H9 (cell line): ENCODE measurements at regions not wholly inside any gene's neighbourhood (a gene's known extent, or its start where the extent isn't known, plus 50 kb on each side); places are given as distances from the start of the nearest gene placed in this dataset.

Source experiments
- DNase-seq: peaks from one replicate; pipeline ENCODE4 v3.0.0-alpha.2; 2017
- H2AFZ ChIP-seq: one replicate; pipeline ENCODE4 v1.6.1; 2013; ENCODE audit warnings: mild to moderate bottlenecking, low read length, control low read depth, moderate library complexity
- H2AK5ac ChIP-seq: 2 replicates; pipeline ENCODE4 v1.6.1; 2013; ENCODE audit warnings: low read length, control low read depth, mixed read lengths; ENCODE audit not compliant: insufficient read length
- H2BK120ac ChIP-seq: one replicate; pipeline ENCODE4 v1.6.1; 2013; ENCODE audit warnings: low read depth, mild to moderate bottlenecking, low read length, control low read depth, inconsistent platforms; ENCODE audit not compliant: poor library complexity, severe bottlenecking
- H2BK12ac ChIP-seq: 2 replicates; pipeline ENCODE4 v1.6.1; 2013; ENCODE audit warnings: low read length, control low read depth, mixed read lengths, low read depth; ENCODE audit not compliant: insufficient read length
- H2BK15ac ChIP-seq: 2 replicates; pipeline ENCODE4 v1.6.1; 2013; ENCODE audit warnings: low read depth, low read length, control low read depth
- H2BK20ac ChIP-seq: one replicate; pipeline ENCODE4 v1.6.1; 2013; ENCODE audit warnings: low read depth, mild to moderate bottlenecking, low read length, control low read depth, inconsistent platforms; ENCODE audit not compliant: poor library complexity, severe bottlenecking
- H2BK5ac ChIP-seq: 2 replicates; pipeline ENCODE4 v1.6.1; 2013; ENCODE audit warnings: low read length, control low read depth, mixed read lengths; ENCODE audit not compliant: insufficient read length
- H3K14ac ChIP-seq: 2 replicates; pipeline ENCODE4 v1.6.1; 2013; ENCODE audit warnings: low read length, control low read depth; ENCODE audit not compliant: insufficient read depth
- H3K18ac ChIP-seq: 2 replicates; pipeline ENCODE4 v1.6.1; 2013; ENCODE audit warnings: low read depth, mild to moderate bottlenecking, mixed read lengths, low read length, control low read depth; ENCODE audit not compliant: insufficient read length
- H3K23ac ChIP-seq: 2 replicates; pipeline ENCODE4 v1.6.1; 2013; ENCODE audit warnings: low read length, control low read depth, mixed read lengths, low read depth; ENCODE audit not compliant: insufficient read length
- H3K23me2 ChIP-seq: 2 replicates; pipeline ENCODE4 v1.6.1; 2013; ENCODE audit warnings: low read depth, mild to moderate bottlenecking, mixed read lengths, low read length, control low read depth; ENCODE audit not compliant: insufficient read length, poor library complexity, severe bottlenecking
- H3K27ac ChIP-seq: 2 replicates; pipeline ENCODE4 v1.5.1; 2013; ENCODE audit warnings: low read length, control low read depth, mixed read lengths, low read depth; ENCODE audit not compliant: insufficient read length
- H3K27me3 ChIP-seq: 2 replicates; pipeline ENCODE4 v1.6.1; 2013; ENCODE audit warnings: low read length, control low read depth, inconsistent platforms; ENCODE audit not compliant: insufficient read depth
- H3K4ac ChIP-seq: 2 replicates; pipeline ENCODE4 v1.6.1; 2013; ENCODE audit warnings: low read depth, mild to moderate bottlenecking, control low read depth, inconsistent platforms, low read length, moderate library complexity
- H3K4me1 ChIP-seq: 2 replicates; pipeline ENCODE4 v1.6.1; 2013; ENCODE audit warnings: low read length, control low read depth, inconsistent platforms; ENCODE audit not compliant: insufficient read depth
- H3K4me2 ChIP-seq: 2 replicates; pipeline ENCODE4 v1.6.1; 2013; ENCODE audit warnings: low read length, control low read depth, mixed read lengths; ENCODE audit not compliant: insufficient read length, insufficient read depth
- H3K56ac ChIP-seq: 2 replicates; pipeline ENCODE4 v1.6.1; 2013; ENCODE audit warnings: low read depth, mild to moderate bottlenecking, mixed read lengths, low read length, control low read depth; ENCODE audit not compliant: insufficient read length
- H3K79me1 ChIP-seq: 2 replicates; pipeline ENCODE4 v1.6.1; 2013; ENCODE audit warnings: low read depth, mild to moderate bottlenecking, moderate library complexity, low read length, control low read depth, inconsistent platforms; ENCODE audit not compliant: insufficient read depth, poor library complexity, severe bottlenecking
- H3K79me2 ChIP-seq: 2 replicates; pipeline ENCODE4 v1.6.1; 2013; ENCODE audit warnings: low read length, control low read depth, inconsistent platforms; ENCODE audit not compliant: insufficient read depth
- H3K9ac ChIP-seq: 2 replicates; pipeline ENCODE4 v1.6.1; 2013; ENCODE audit warnings: low read length, control low read depth, mixed read lengths; ENCODE audit not compliant: insufficient read length; ENCODE audit errors: extremely low read depth
- H3K9me3 ChIP-seq: one replicate; pipeline ENCODE4 v1.6.1; 2013; ENCODE audit warnings: low read depth, low read length, inconsistent platforms; ENCODE audit not compliant: control insufficient read depth
- H3T11ph ChIP-seq: one replicate; pipeline ENCODE4 v1.6.1; 2013; ENCODE audit warnings: mild to moderate bottlenecking, low read length, control low read depth, inconsistent platforms
- H4K20me1 ChIP-seq: one replicate; pipeline ENCODE4 v1.6.1; 2013; ENCODE audit not compliant: control insufficient read depth, insufficient read length, insufficient read depth
- H4K5ac ChIP-seq: 2 replicates; pipeline ENCODE4 v1.6.1; 2013; ENCODE audit warnings: low read depth, mild to moderate bottlenecking, mixed read lengths, low read length, control low read depth; ENCODE audit not compliant: insufficient read length
- H4K8ac ChIP-seq: replicated peaks from 2 replicates; pipeline ENCODE4 v1.6.1; 2013; ENCODE audit warnings: low read length, control low read depth, mixed read lengths, low read depth; ENCODE audit not compliant: insufficient read length
- H4K91ac ChIP-seq: 2 replicates; pipeline ENCODE4 v1.6.1; 2013; ENCODE audit warnings: low read depth, mild to moderate bottlenecking, moderate library complexity, mixed read lengths, low read length, control low read depth; ENCODE audit not compliant: insufficient read length
- H3K27ac Mint-ChIP-seq, 3 experiments: 2 replicates in 2 of 3; 3 replicates in 1 of 3; pipeline ENCODE4 v1.8.0; 2020 to 2021; ENCODE audit warnings: mixed read lengths in 3 of 3, mild to moderate bottlenecking in 1 of 3, moderate library complexity in 1 of 3
- H3K27me3 Mint-ChIP-seq: 2 replicates; pipeline ENCODE4 v1.8.0; 2021; ENCODE audit warnings: low read depth, mild to moderate bottlenecking, moderate library complexity, mixed read lengths
- H3K36me3 Mint-ChIP-seq, 3 experiments: 2 replicates in 2 of 3; 3 replicates in 1 of 3; pipeline ENCODE4 v1.8.0; 2020 to 2021; ENCODE audit warnings: low read depth in 3 of 3, mixed read lengths in 3 of 3; ENCODE audit not compliant: insufficient read depth in 1 of 3
- H3K4me1 Mint-ChIP-seq, 2 experiments: 2 replicates each; pipeline ENCODE4 v1.8.0; 2020; ENCODE audit warnings: mixed read lengths in 2 of 2
- H3K4me3 Mint-ChIP-seq, 2 experiments: 2 replicates in 1 of 2; 3 replicates in 1 of 2; pipeline ENCODE4 v1.8.0; 2020 to 2021; ENCODE audit warnings: mild to moderate bottlenecking in 2 of 2, mixed read lengths in 2 of 2, moderate library complexity in 1 of 2
- H3K9me3 Mint-ChIP-seq, 2 experiments: 2 replicates in 1 of 2; 3 replicates in 1 of 2; pipeline ENCODE4 v1.8.0; 2020; ENCODE audit warnings: mild to moderate bottlenecking in 2 of 2, mixed read lengths in 2 of 2, moderate library complexity in 1 of 2
- CTCF ChIP-seq: fragments of 200-600 bp; sonication (generic); conservative IDR thresholded peaks from 3 replicates; pipeline ENCODE4 v1.8.0; 2021; ENCODE audit warnings: antibody characterized with exemption, mild to moderate bottlenecking
- WGBS: extraction: QIAGEN DNeasy Blood & Tissue Kit; methylation state at CpG from one replicate; pipeline ENCODE4 v1.1.7; 2013; ENCODE audit warnings: missing lambda C conversion rate, low lambda C conversion rate, mixed read lengths; ENCODE audit not compliant: insufficient read length; ENCODE audit errors: extremely low coverage; 5-methylcytosine and 5-hydroxymethylcytosine counted together

GRCh38 chr5:158643840-158644239, 455.9 kb downstream of the EBF1 start:
- Mint-ChIP-seq H3K9me3 (no peaks in the 10 kb centered on the region), H3K4me3 (no peak overlapping the region), H3K36me3 (no peaks in the 10 kb centered on the region), H3K4me1 (peaks cover 8 to 11% of the 10 kb centered on the region in 2 experiments), H3K27ac (no peak overlapping the region), H3K27me3 (no peaks in the 10 kb centered on the region)
- Histone ChIP-seq H4K91ac (no peak overlapping the region), H2BK15ac (no peak overlapping the region), H3K4ac (no peak overlapping the region), H3T11ph (no peak overlapping the region), H3K56ac (no peak overlapping the region), H3K9me3 (no peaks in the 10 kb centered on the region), H3K9ac (no peak overlapping the region), H3K27me3 (no peaks in the 10 kb centered on the region), H3K23ac (no peak overlapping the region), H3K14ac (no peak overlapping the region), H3K4me1 (0 out of 2 replicates have a peak, but pooled peaks cover 2% of the 10 kb centered on the region), H2BK120ac (no peak overlapping the region), H3K27ac (no peak overlapping the region), H2BK12ac (no peak overlapping the region), H2BK20ac (no peak overlapping the region), H2AK5ac (no peak overlapping the region), H3K79me1 (no peaks in the 10 kb centered on the region), H4K8ac (no peak overlapping the region), H3K23me2 (no peaks in the 10 kb centered on the region), H2BK5ac (no peak overlapping the region), H4K20me1 (no peaks in the 10 kb centered on the region), H4K5ac (no peak overlapping the region), H2AFZ (no peak overlapping the region), H3K79me2 (no peaks in the 10 kb centered on the region), H3K4me2 (no peak overlapping the region), H3K18ac (no peak overlapping the region)
- DNase-seq: no peak
- WGBS: no CpG with 5 or more reads among the region's 1 CpG
- no peak for TF ChIP-seq CTCF
